Natural killer cell (primary cell): ENCODE measurements at regions not wholly inside any gene's neighbourhood (a gene's known extent, or its start where the extent isn't known, plus 50 kb on each side); places are given as distances from the start of the nearest gene placed in this dataset.

Experiments
- ATAC-seq, 3 donors: fragments of 150-1000 bp in 2 of 3; fragments of 200-7000 bp in 1 of 3; cut with Tn5 transposase; 1 replicate in 1 of 3; 2 replicates in 2 of 3; pipeline ENCODE4 v1.10.0; 2021; ENCODE audit warnings: mild to moderate bottlenecking in 2 of 3, moderate library complexity in 2 of 3
- DNase-seq, 2 donors: peaks; one replicate each; pipeline versions ENCODE4 v3.0.0 to v3.0.0-alpha.2; 2013 to 2021; ENCODE audit warnings: mixed read lengths in 1 of 2
- H3K27ac ChIP-seq: one replicate; pipeline ENCODE4 v1.5.1; 2013; ENCODE audit warnings: mild to moderate bottlenecking, low read length
- H3K27me3 ChIP-seq: one replicate; pipeline ENCODE4 v1.6.1; 2013; ENCODE audit warnings: low read length; ENCODE audit not compliant: control insufficient read depth, insufficient read depth
- H3K36me3 ChIP-seq: one replicate; pipeline ENCODE4 v1.6.1; 2013; ENCODE audit warnings: low read length; ENCODE audit not compliant: control insufficient read depth, insufficient read depth
- H3K4me1 ChIP-seq: one replicate; pipeline ENCODE4 v1.6.1; 2013; ENCODE audit warnings: low read length; ENCODE audit not compliant: control insufficient read depth, insufficient read depth
- H3K4me3 ChIP-seq: one replicate; pipeline ENCODE4 v1.5.1; 2013; ENCODE audit warnings: low read length
- H3K9me3 ChIP-seq: one replicate; pipeline ENCODE4 v1.6.1; 2013; ENCODE audit warnings: low read length; ENCODE audit not compliant: control insufficient read depth, insufficient read depth
- H3K27ac Mint-ChIP-seq, 2 donors: one replicate each; pipeline ENCODE4 v1.8.0; 2022; ENCODE audit warnings: mild to moderate bottlenecking in 2 of 2, mixed read lengths in 2 of 2, moderate library complexity in 1 of 2
- H3K27me3 Mint-ChIP-seq, 2 donors: one replicate each; pipeline ENCODE4 v1.8.0; 2022; ENCODE audit warnings: low read depth in 2 of 2, mixed read lengths in 2 of 2
- H3K36me3 Mint-ChIP-seq: one replicate; pipeline ENCODE4 v1.8.0; 2022; ENCODE audit warnings: mixed read lengths
- H3K4me1 Mint-ChIP-seq, 2 donors: one replicate each; pipeline ENCODE4 v1.8.0; 2022; ENCODE audit warnings: mixed read lengths in 2 of 2
- H3K4me3 Mint-ChIP-seq: one replicate; pipeline ENCODE4 v1.8.0; 2022; ENCODE audit warnings: mild to moderate bottlenecking, moderate library complexity, mixed read lengths
- H3K9me3 Mint-ChIP-seq, 2 donors: one replicate each; pipeline ENCODE4 v1.8.0; 2022; ENCODE audit warnings: mixed read lengths in 2 of 2
- WGBS: methylation state at CpG from one replicate; pipeline ENCODE4 v1.1.7; 2013; ENCODE audit warnings: missing lambda C conversion rate; ENCODE audit not compliant: insufficient coverage; 5-methylcytosine and 5-hydroxymethylcytosine counted together
- intact Hi-C: fragments of 100-400 bp; cut with micrococcal nuclease; formaldehyde crosslinking; loops from one replicate; pipeline ENCODE4 v1.14.2; 2022
- TF ChIP-seq, protein P1 (sequence below): fragments of 200-600 bp; IDR thresholded peaks from one replicate; pipeline ENCODE4 v1.8.0; 2022; ENCODE audit warnings: antibody characterized with exemption

DNA sequence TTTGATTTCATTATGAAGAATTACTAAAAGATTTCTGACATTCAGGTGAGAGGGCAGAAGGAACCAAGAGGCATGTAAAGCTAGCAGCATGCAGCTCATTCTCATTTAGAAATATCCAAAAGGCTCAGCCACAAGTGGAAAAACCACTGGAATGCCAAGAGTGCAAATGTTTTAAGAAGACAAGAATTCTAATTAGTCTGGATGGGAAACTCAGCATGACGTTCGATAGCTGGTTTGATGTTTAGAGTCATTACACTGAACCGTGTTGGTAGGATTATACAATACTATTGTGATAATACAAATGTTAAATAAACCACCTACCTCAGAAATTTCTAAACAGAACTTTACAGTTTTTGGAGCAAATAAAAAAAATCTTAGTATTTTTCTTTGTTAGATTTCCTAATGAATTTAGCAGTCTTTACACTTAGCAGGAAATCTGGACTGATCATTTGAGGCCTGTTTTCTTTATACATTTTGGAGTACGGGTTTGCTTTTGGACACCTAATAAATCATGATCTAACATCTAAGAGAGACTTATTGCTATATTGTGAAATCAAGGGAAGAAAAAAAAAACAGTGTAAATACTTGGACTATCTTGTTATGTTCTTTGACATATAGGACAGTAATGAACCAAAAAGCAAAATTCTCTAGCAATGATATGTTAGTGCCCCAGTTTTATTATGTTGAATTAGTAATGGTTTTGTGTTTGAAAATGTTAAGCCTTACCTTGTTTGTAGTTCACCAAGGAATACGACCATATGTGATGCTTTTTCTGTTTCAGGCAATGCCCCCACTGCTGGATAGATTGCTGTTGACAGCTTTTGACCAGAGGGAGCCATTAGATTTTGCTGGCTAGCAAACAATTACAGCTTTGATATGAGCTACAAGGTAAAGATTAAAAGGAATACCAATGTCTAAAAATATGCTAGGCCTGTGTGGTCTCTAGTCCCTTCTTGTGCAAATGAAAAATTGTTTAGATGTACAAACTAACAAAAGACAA is 354.1 kb upstream of the SEMA3A start:
- no peak overlapping the region for H3K4me3 Mint-ChIP-seq
- WGBS = 85% methylated on average over 3 of the region's 5 CpGs

DNA sequence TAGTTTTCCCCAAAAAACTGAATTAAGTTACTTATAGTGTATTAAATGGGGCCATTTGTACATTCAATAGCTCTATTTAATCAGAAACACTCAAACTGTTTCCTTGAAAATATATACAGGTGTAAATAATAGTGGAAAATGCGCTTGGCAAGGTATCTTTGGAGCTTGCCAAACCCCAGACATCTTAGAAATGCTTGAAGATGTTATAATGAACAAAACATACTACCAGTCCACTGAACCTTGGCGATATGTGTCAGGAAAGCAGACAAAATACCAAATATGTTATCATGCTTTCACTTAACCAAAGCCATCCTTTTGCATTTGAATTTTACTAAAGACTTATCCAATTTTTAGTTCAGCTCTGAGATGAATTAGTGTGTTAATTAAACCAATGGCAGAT is 352.7 kb upstream of the SEMA3A start:
- Histone ChIP-seq H3K9me3 (peaks cover 4% of the 10 kb centered on the region), H3K4me1 (no peaks in the 10 kb centered on the region), H3K27ac (no peak overlapping the region), H3K36me3 (no peaks in the 10 kb centered on the region), H3K27me3 (no peaks in the 10 kb centered on the region), H3K4me3 (no peak overlapping the region)
- 100% methylated on average over 1 of the region's 2 CpGs for WGBS
- H3K36me3 Mint-ChIP-seq = no peaks in the 10 kb centered on the region
- TF ChIP-seq, protein P1, sequence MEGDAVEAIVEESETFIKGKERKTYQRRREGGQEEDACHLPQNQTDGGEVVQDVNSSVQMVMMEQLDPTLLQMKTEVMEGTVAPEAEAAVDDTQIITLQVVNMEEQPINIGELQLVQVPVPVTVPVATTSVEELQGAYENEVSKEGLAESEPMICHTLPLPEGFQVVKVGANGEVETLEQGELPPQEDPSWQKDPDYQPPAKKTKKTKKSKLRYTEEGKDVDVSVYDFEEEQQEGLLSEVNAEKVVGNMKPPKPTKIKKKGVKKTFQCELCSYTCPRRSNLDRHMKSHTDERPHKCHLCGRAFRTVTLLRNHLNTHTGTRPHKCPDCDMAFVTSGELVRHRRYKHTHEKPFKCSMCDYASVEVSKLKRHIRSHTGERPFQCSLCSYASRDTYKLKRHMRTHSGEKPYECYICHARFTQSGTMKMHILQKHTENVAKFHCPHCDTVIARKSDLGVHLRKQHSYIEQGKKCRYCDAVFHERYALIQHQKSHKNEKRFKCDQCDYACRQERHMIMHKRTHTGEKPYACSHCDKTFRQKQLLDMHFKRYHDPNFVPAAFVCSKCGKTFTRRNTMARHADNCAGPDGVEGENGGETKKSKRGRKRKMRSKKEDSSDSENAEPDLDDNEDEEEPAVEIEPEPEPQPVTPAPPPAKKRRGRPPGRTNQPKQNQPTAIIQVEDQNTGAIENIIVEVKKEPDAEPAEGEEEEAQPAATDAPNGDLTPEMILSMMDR = no peak
- H3K9me3 Mint-ChIP-seq = peaks cover 3 to 7% of the 10 kb centered on the region in 2 donors
- no peaks in the 10 kb centered on the region for H3K4me1 Mint-ChIP-seq
- H3K4me3 Mint-ChIP-seq = no peak overlapping the region
- intact Hi-C loops = no loop called here
- H3K27me3 Mint-ChIP-seq = no peaks in the 10 kb centered on the region
- H3K27ac Mint-ChIP-seq = no peak overlapping the region
- DNase-seq (no peak), ATAC-seq (no peak)

More for the DNA sequence above, 354.1 kb upstream of the SEMA3A start:
- Histone ChIP-seq H3K4me3 (no peak overlapping the region), H3K27ac (no peak overlapping the region), H3K27me3 (no peaks in the 10 kb centered on the region), H3K4me1 (no peaks in the 10 kb centered on the region), H3K9me3 (peaks cover 4% of the 10 kb centered on the region), H3K36me3 (no peaks in the 10 kb centered on the region)
- intact Hi-C loops = no loop called here
- H3K4me1 Mint-ChIP-seq = no peaks in the 10 kb centered on the region
- no peak for DNase-seq
- no peak for ATAC-seq
- H3K27ac Mint-ChIP-seq = no peak overlapping the region
- TF ChIP-seq, protein P1 = no peak
- no peaks in the 10 kb centered on the region for H3K27me3 Mint-ChIP-seq
- no peaks in the 10 kb centered on the region for H3K36me3 Mint-ChIP-seq
- H3K9me3 Mint-ChIP-seq = peaks cover 5 to 11% of the 10 kb centered on the region in 2 donors

DNA sequence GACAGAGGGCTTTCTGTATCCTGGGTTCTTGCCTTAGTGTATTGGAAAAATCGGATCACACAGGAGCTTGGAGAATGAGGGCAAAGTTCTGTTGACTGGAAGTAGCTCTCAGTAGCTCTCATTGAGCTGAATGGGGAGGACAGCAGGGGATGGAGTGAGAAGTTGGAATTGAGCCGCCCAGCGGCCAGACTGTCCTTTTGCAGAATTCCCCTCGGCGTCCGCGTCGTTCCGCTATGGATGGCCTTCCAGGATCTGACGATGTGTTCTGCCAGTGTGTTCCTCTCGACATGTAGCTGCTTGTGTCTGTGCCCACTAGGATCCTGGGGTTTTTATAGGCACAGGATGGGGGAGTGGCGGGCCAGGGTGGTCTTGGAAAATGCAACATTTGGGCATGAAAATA is 351.8 kb upstream of the SEMA3A start:
- no peak overlapping the region for H3K27ac Mint-ChIP-seq
- TF ChIP-seq, protein P1 = no peak
- no peak for ATAC-seq
- H3K4me3 Mint-ChIP-seq = no peak overlapping the region
- H3K4me1 Mint-ChIP-seq = no peaks in the 10 kb centered on the region
- H3K4me3 ChIP-seq = no peak overlapping the region
- H3K27ac ChIP-seq = no peak overlapping the region
- no peaks in the 10 kb centered on the region for H3K27me3 Mint-ChIP-seq
- no peaks in the 10 kb centered on the region for H3K9me3 Mint-ChIP-seq
- H3K27me3 ChIP-seq = no peaks in the 10 kb centered on the region
- no peaks in the 10 kb centered on the region for H3K36me3 ChIP-seq
- 94% methylated on average over 12 of the region's 12 CpGs for WGBS
- DNase-seq = no peak
- H3K9me3 ChIP-seq = peaks cover 4% of the 10 kb centered on the region
- H3K36me3 Mint-ChIP-seq = no peaks in the 10 kb centered on the region
- H3K4me1 ChIP-seq = no peaks in the 10 kb centered on the region
- intact Hi-C loops = no loop called here
